B cell (primary cell): ENCODE measurements at regions not wholly inside any gene's neighbourhood (a gene's known extent, or its start where the extent isn't known, plus 50 kb on each side); places are given as distances from the start of the nearest gene placed in this dataset.

Experiments
- ATAC-seq: fragments of 200-7000 bp; cut with Tn5 transposase; one replicate; pipeline ENCODE4 v1.10.0; 2021; ENCODE audit warnings: low read depth, mild to moderate bottlenecking, moderate number of reproducible peaks, moderate library complexity
- CTCF ChIA-PET: fragments of 350-600 bp; sonication (Branson Sonifier 250); formaldehyde crosslinking; loops from one replicate; lab custom pipeline; 2021; ENCODE audit warnings: antibody characterized with exemption, inconsistent platforms; lab: Charles Lee
- POLR2A ChIA-PET: fragments of 350-600 bp; sonication (Branson Sonifier 250); formaldehyde crosslinking; loops from one replicate; lab custom pipeline; 2021; ENCODE audit warnings: antibody characterized with exemption; lab: Charles Lee
- DNase-seq: peaks from one replicate; pipeline ENCODE4 v3.0.0; 2013
- H2AFZ ChIP-seq: 2 replicates; pipeline ENCODE4 v1.6.1; 2012; ENCODE audit warnings: mild to moderate bottlenecking, low read depth, low read length; ENCODE audit not compliant: insufficient read depth, poor library complexity, severe bottlenecking
- H3K27ac ChIP-seq, 2 donors: 1 replicate in 1 of 2; 2 replicates in 1 of 2; pipeline ENCODE4 v1.5.1; 2012 to 2013; ENCODE audit warnings: low read length in 2 of 2, mild to moderate bottlenecking in 2 of 2, moderate library complexity in 1 of 2
- H3K27me3 ChIP-seq, 4 experiments: fragments of 200-600 bp in 1 of 4; sonication (generic) in 1 of 4; replicated peaks in 1 of 4; 1 replicate in 2 of 4; 2 replicates in 2 of 4; pipeline versions ENCODE4 v1.6.1 to v1.7.0; 2013 to 2016; ENCODE audit warnings: low read length in 3 of 4, mild to moderate bottlenecking in 2 of 4, mixed read lengths in 1 of 4, moderate library complexity in 1 of 4; ENCODE audit not compliant: insufficient read depth in 4 of 4, control insufficient read depth in 3 of 4; ENCODE audit errors: control extremely low read depth in 1 of 4
- H3K36me3 ChIP-seq, 2 experiments: replicated peaks in 1 of 2; 1 replicate in 1 of 2; 2 replicates in 1 of 2; pipeline versions ENCODE4 v1.6.1 to v1.7.1; 2013; ENCODE audit warnings: low read length in 1 of 2; ENCODE audit not compliant: insufficient read depth in 2 of 2, control insufficient read depth in 1 of 2; ENCODE audit errors: control extremely low read depth in 1 of 2, extremely low read depth in 1 of 2
- H3K4me1 ChIP-seq, 2 donors: fragments of 200-600 bp in 1 of 2; sonication (generic) in 1 of 2; 1 replicate in 1 of 2; 2 replicates in 1 of 2; pipeline versions ENCODE4 v1.5.1 to v1.6.1; 2013 to 2017; ENCODE audit warnings: low read length in 2 of 2; ENCODE audit not compliant: control insufficient read depth in 2 of 2, insufficient read depth in 2 of 2
- H3K4me2 ChIP-seq: replicated peaks from 2 replicates; pipeline ENCODE3; 2012; ENCODE audit warnings: mild to moderate bottlenecking, low read depth, low read length; ENCODE audit not compliant: poor library complexity, severe bottlenecking
- H3K4me3 ChIP-seq, 5 experiments: fragments of 200-600 bp in 1 of 5; sonication (generic) in 1 of 5; 1 replicate in 3 of 5; 2 replicates in 2 of 5; pipeline versions ENCODE4 v1.5.1 to v1.7.0; 2011 to 2016; ENCODE audit warnings: low read length in 4 of 5, mild to moderate bottlenecking in 4 of 5, low read depth in 2 of 5, control low read depth in 1 of 5, moderate library complexity in 1 of 5; ENCODE audit not compliant: insufficient read depth in 1 of 5; ENCODE audit errors: control extremely low read depth in 1 of 5, extremely low read depth in 1 of 5
- H3K79me2 ChIP-seq: fragments of 200-600 bp; sonication (generic); one replicate; pipeline ENCODE4 v1.6.0; 2016; ENCODE audit warnings: low read length; ENCODE audit not compliant: control insufficient read depth, insufficient read depth
- H3K9ac ChIP-seq: fragments of 200-600 bp; sonication (generic); 2 replicates; pipeline ENCODE4 v1.6.1; 2017; ENCODE audit warnings: mild to moderate bottlenecking, low read length, moderate library complexity
- H3K9me3 ChIP-seq, 3 donors: one replicate each; pipeline versions ENCODE4 v1.6.1 to v1.7.1; 2013; ENCODE audit warnings: low read length in 2 of 3; ENCODE audit not compliant: control insufficient read depth in 2 of 3, insufficient read depth in 1 of 3; ENCODE audit errors: control extremely low read depth in 1 of 3
- H4K20me1 ChIP-seq: 2 replicates; pipeline ENCODE4 v1.6.0; 2012; ENCODE audit warnings: mild to moderate bottlenecking, low read length; ENCODE audit not compliant: insufficient read depth, control insufficient read depth, poor library complexity, severe bottlenecking
- H3K27ac Mint-ChIP-seq: one replicate; pipeline ENCODE4 v1.8.0; 2021; ENCODE audit warnings: mixed read lengths
- H3K27me3 Mint-ChIP-seq: one replicate; pipeline ENCODE4 v1.8.0; 2021; ENCODE audit warnings: mixed read lengths
- H3K4me1 Mint-ChIP-seq: one replicate; pipeline ENCODE4 v1.8.0; 2021; ENCODE audit warnings: mixed read lengths
- H3K4me3 Mint-ChIP-seq: one replicate; pipeline ENCODE4 v1.8.0; 2021; ENCODE audit warnings: mixed read lengths
- H3K9me3 Mint-ChIP-seq: one replicate; pipeline ENCODE4 v1.8.0; 2022; ENCODE audit warnings: mixed read lengths; ENCODE audit not compliant: insufficient read depth
- EZH2 ChIP-seq: IDR thresholded peaks from 2 replicates; pipeline ENCODE4 v1.6.1; 2012; ENCODE audit warnings: borderline replicate concordance, low read depth, mild to moderate bottlenecking, moderate library complexity, low read length; ENCODE audit not compliant: insufficient read depth, poor library complexity, severe bottlenecking
- WGBS: methylation state at CpG from one replicate; pipeline ENCODE4 v1.1.5; 2013; ENCODE audit warnings: missing lambda C conversion rate; ENCODE audit not compliant: insufficient coverage; 5-methylcytosine and 5-hydroxymethylcytosine counted together
- intact Hi-C: fragments of 100-400 bp; cut with micrococcal nuclease; formaldehyde crosslinking; loops from one replicate; pipeline ENCODE4 v1.10.0; 2022
- TF ChIP-seq, protein P1 (sequence below): fragments of 200-600 bp; IDR thresholded peaks from one replicate; pipeline ENCODE4 v1.8.0; 2022; ENCODE audit warnings: antibody characterized with exemption, mild to moderate bottlenecking

- WGBS, result no CpG with 5 or more reads among the region's 1 CpG
- no peak overlapping the region for H2AFZ ChIP-seq
- CTCF ChIA-PET, result no interaction called here
These were observed 1180.3 kb upstream of the B3GALT2 start for GRCh38 chr1:194366705-194367104.

DNA sequence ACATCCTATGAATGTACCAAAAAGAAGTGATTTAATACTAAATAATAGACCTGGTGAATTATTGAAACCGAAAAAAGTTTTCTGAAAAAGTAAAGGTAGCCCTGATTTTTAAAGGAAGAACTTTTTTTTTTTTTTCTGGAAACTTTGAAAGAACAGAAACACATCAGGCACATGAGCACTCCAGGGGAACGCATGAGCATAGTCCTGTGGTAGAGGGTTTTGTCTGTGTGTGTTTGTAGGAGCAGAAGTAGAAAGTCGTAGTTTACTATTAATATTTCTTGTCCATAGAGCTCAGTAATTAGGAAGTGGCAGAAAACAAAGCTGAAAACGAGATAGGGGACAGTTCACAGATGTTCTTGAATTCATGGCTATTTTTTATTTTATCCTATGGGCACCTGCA is 1175.9 kb upstream of the B3GALT2 start:
- no peaks in the 10 kb centered on the region for H3K79me2 ChIP-seq

More at GRCh38 chr1:194366705-194367104, 1180.3 kb upstream of the B3GALT2 start:
- no peak for TF ChIP-seq EZH2
- TF ChIP-seq, protein P1, sequence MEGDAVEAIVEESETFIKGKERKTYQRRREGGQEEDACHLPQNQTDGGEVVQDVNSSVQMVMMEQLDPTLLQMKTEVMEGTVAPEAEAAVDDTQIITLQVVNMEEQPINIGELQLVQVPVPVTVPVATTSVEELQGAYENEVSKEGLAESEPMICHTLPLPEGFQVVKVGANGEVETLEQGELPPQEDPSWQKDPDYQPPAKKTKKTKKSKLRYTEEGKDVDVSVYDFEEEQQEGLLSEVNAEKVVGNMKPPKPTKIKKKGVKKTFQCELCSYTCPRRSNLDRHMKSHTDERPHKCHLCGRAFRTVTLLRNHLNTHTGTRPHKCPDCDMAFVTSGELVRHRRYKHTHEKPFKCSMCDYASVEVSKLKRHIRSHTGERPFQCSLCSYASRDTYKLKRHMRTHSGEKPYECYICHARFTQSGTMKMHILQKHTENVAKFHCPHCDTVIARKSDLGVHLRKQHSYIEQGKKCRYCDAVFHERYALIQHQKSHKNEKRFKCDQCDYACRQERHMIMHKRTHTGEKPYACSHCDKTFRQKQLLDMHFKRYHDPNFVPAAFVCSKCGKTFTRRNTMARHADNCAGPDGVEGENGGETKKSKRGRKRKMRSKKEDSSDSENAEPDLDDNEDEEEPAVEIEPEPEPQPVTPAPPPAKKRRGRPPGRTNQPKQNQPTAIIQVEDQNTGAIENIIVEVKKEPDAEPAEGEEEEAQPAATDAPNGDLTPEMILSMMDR, result no peak
- no peak overlapping the region for H3K4me3 ChIP-seq
- no peaks in the 10 kb centered on the region for H4K20me1 ChIP-seq
- Mint-ChIP-seq H3K27ac (no peak overlapping the region), H3K9me3 (no peaks in the 10 kb centered on the region), H3K4me1 (no peaks in the 10 kb centered on the region), H3K27me3 (no peaks in the 10 kb centered on the region), H3K4me3 (no peak overlapping the region)
- H3K79me2 ChIP-seq, result no peaks in the 10 kb centered on the region
- POLR2A ChIA-PET, result no interaction called here
- no peaks in the 10 kb centered on the region for H3K36me3 ChIP-seq
- DNase-seq (no peak), ATAC-seq (no peak)
- intact Hi-C loops, result no loop called here
- no peaks in the 10 kb centered on the region for H3K9me3 ChIP-seq
- H3K27ac ChIP-seq, result no peak overlapping the region
- no peaks in the 10 kb centered on the region for H3K4me1 ChIP-seq
- H3K27me3 ChIP-seq, result no peaks in the 10 kb centered on the region
- H3K4me2 ChIP-seq, result no peak overlapping the region
- no peak overlapping the region for H3K9ac ChIP-seq

More for the DNA sequence above, 1175.9 kb upstream of the B3GALT2 start:
- Mint-ChIP-seq H3K4me1 (no peaks in the 10 kb centered on the region), H3K9me3 (no peaks in the 10 kb centered on the region), H3K27me3 (no peaks in the 10 kb centered on the region), H3K4me3 (no peak overlapping the region), H3K27ac (no peak overlapping the region)
- no peak for TF ChIP-seq EZH2
- TF ChIP-seq, protein P1, result no peak
- ATAC-seq (no peak), DNase-seq (no peak)
- H3K36me3 ChIP-seq, result no peaks in the 10 kb centered on the region
- ChIA-PET CTCF (no interaction called here), POLR2A (no interaction called here)
- H3K4me2 ChIP-seq, result no peak overlapping the region
- H4K20me1 ChIP-seq, result no peaks in the 10 kb centered on the region
- intact Hi-C loops, result no loop called here
- H3K27me3 ChIP-seq, result no peaks in the 10 kb centered on the region
- H3K4me3 ChIP-seq, result no peak overlapping the region
- H3K4me1 ChIP-seq, result no peaks in the 10 kb centered on the region
- H3K9ac ChIP-seq, result no peak overlapping the region
- H3K27ac ChIP-seq, result no peak overlapping the region
- peaks cover 0 to 7% (median 0%) of the 10 kb centered on the region in 3 donors for H3K9me3 ChIP-seq
- no peak overlapping the region for H2AFZ ChIP-seq
- WGBS, result no CpG with 5 or more reads among the region's 4 CpGs
